Left kidney (tissue), 1 donor: ENCODE measurements at regions not wholly inside any gene's neighbourhood (a gene's known extent, or its start where the extent isn't known, plus 50 kb on each side); places are given as distances from the start of the nearest gene placed in this dataset.

Experiments
- DNase-seq: peaks from one replicate; pipeline ENCODE4 v3.0.0-alpha.2; 2013

- no peak for DNase-seq
Measured at GRCh38 chr15:95922431-95922830, 408.1 kb upstream of the NR2F2 start.

DNA sequence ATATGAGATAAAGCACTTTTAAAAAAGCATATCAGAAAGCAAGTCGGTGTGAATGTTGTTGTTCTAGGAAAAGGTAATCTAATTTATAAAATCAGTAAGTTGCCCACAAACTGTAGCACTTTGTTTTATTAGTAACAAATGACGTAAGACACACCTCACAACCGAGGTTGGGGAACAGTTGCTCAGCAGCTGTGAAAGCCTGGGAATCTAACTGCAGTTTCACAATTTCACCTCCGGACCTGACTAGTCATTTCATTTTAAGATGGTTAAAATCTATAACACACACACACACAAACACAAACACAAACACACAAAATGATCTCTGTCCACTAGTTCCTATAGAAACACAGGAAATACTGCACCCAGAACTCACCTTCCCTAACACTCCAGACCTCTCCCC, 406.7 kb upstream of the NR2F2 start:
- no peak for DNase-seq

GRCh38 chr15:95928822-95929221, 401.7 kb upstream of the NR2F2 start:
- no peak for DNase-seq

DNA sequence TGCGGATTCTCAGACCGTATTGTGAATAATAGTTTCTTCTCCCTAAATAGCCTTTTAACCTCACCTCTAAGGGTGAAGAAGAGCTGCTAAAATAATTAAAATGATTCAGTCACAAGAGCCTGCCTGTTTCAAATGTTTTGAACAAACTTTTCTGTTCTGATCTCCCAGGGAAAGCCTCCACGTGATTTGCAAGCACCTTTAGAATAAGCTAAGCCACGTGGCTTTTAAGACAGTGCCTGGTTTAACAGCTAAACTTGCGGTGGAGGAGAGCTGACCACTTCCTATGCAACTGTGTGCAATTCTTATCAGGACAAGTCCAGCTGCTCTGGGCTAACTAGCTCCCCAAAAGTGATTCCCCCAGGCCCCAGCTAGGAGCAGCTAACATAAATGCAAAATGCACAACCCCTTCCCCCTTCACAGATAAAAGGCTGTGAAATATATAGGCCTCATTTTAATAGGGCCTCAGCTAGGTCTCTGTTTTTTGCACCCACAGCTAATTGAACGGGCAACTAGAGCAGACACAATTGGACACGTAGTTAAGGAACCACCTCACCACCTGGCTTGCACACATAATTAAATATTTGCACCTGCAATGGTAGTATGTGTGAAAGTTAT, 401.2 kb upstream of the NR2F2 start:
- DNase-seq: no peak

DNA sequence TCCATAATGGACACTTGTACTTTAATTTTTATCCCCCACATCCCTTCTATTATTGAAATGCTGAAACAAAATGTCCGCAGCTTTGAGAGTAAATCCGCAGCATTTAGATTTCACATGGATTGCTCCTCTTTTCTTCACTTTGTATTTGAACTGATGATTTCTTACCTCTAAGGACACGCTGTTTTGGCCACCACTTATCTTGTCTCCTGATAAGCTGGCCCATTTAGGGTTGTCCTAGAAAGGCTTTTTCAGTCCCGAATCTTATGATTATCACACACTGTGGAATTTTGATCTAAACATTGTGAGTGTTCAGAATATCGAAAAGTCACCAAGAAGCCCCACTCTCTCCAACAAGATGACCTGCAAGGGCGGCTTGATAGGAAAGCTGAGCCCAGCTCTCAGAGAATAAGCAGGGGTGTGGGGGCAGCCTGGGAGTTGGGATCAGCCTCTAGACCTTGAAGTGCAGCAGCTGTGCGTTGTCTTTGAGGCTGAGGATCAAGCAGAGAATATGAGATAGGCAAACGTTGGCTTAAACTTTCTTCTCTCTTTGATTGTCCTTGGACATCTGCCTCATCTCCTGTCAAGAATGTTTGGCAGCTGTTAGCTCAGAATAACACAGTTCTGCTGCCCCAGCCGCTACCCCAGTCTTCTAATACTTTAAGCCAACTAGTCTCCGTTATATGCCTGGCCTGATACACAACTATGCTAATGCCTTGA, 399.7 kb upstream of the NR2F2 start:
- no peak for DNase-seq

GRCh38 chr15:95931619-95932018, 398.9 kb upstream of the NR2F2 start:
- no peak for DNase-seq

DNA sequence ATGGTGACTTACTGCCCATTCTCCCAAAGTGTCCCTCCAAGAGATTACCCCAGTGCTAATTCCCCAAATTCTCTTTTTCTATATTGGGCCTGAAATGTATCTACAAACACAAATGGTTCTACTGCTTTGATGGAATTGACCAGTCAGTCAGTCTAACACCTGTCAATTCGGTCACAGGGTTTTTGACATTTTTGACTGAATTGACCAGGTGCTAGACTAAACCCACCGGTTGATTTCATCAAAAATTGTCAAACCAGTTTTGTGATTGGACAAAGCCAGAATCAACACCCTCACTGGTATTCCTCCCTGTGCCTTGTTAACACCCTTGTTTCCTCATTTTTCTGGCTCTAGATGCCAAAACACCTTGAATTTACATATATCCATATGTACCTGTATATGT, 398.4 kb upstream of the NR2F2 start:
- no peak for DNase-seq

- DNase-seq: no peak
Measured at GRCh38 chr15:95932676-95933075, 397.8 kb upstream of the NR2F2 start.

DNA sequence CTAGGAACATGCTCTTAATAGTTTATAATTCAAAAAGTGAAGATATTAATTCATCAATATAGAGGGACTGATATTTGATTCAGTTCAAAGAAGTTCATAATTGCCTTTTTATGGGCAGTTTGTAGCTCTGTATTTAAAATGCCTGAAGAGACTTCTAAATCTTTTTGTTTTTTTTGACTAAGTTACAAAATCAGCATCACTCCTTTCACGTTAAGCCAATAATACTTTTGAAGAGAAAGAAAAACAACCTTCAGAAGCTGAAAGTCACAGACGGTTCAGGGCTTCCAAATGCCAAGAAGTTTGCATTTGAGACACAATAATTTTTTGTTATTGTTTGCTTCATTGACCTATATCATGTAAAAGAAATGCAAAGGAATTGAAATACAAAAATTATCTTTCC, 394.6 kb upstream of the NR2F2 start:
- DNase-seq: no peak

DNA sequence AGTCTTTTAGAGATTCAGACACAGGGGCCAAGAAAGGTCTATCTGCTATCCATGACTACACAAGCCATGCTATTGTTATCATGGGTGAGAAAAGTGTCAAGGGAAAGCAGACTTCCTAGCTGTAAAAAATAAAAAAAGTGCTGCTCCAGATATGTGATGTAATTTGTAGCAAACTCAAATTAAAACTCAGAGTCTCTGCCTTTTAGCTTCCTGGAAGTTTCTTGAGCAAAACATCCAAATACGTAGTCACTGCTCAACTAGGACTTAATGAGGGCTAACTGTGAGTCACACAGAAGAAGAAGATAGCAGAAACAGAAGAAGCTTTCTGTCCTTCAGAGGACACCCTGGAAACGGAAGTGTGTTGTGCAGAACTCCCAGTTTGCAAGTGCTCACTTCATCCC, 393.4 kb upstream of the NR2F2 start:
- no peak for DNase-seq

- DNase-seq: peak; percentile 63
Measured at GRCh38 chr15:95940431-95940985, 390.0 kb upstream of the NR2F2 start.

- DNase-seq: no peak
Measured at GRCh38 chr15:95944193-95944592, 386.3 kb upstream of the NR2F2 start.

- no peak for DNase-seq
Measured at GRCh38 chr15:95944661-95945255, 385.7 kb upstream of the NR2F2 start.

- DNase-seq: no peak
Measured at GRCh38 chr15:95946241-95946640, 384.3 kb upstream of the NR2F2 start.

GRCh38 chr15:95946926-95947325, 383.6 kb upstream of the NR2F2 start:
- DNase-seq: no peak

GRCh38 chr15:95948411-95948810, 382.1 kb upstream of the NR2F2 start:
- no peak for DNase-seq

DNA sequence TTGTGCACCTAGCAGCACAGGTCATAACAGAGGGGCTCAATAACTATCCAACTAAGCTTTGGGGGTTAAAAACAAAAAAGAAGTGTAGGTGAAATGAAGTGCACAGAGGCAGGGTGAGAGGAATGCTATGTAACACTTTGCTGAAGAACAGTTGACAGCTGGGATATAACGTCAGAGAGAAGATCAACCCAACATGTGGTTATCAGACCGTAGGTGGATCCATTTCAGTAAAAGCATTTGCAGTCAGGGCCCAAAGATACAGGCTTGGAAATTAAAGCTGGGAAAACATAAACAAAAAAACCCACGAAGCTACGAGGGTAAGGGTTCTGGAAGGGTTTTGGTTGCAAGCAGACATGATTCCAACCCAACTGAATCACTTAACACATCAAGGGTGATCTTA, 377.5 kb upstream of the NR2F2 start:
- no peak for DNase-seq

- no peak for DNase-seq
Measured at GRCh38 chr15:95957861-95958260, 372.6 kb upstream of the NR2F2 start.

DNA sequence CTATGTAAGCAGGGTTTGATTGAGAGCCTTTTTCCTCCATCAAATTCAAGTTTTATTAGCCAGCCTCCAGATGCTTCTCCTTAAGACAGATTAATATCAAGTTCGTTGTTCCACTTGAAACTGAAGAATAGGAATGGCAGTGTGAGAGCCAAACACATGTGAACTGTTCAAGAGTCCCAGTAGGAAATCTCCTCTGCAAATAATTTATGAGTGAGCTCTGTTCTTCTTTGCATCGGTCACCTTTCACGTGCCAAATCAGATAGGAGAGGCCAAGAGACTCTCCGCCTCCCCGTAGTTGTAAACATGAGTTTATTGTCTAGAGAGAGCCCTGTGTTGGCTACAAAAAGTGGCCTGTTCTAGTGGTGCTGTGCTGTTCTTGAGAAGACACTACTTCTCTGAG, 372.1 kb upstream of the NR2F2 start:
- no peak for DNase-seq

GRCh38 chr15:95968856-95969255, 361.6 kb upstream of the NR2F2 start:
- no peak for DNase-seq

- no peak for DNase-seq
Measured at GRCh38 chr15:95970326-95970725, 360.2 kb upstream of the NR2F2 start.

- no peak for DNase-seq
Measured at GRCh38 chr15:95972041-95972553, 358.4 kb upstream of the NR2F2 start.

GRCh38 chr15:95972812-95973211, 357.7 kb upstream of the NR2F2 start:
- DNase-seq: no peak
